ENCODE measurements at regions not wholly inside any gene's neighbourhood (a gene's known extent, or its start where the extent isn't known, plus 50 kb on each side); places are given as distances from the start of the nearest gene placed in this dataset.

- TF ChIP-seq CTCF (conservative IDR thresholded peaks at IDR 0.05): no peak
- TF ChIP-seq ZFX (IDR thresholded peaks at IDR 0.05): no peak
Observed at GRCh38 chr2:5933669-5934068, 241.5 kb downstream of the SOX11 start.
